GM12878 (cell line): ENCODE measurements at regions not wholly inside any gene's neighbourhood (a gene's known extent, or its start where the extent isn't known, plus 50 kb on each side); places are given as distances from the start of the nearest gene placed in this dataset.
"Not testable (repeated sequence)": the region's sequence is repeated elsewhere in the genome, so short reads cannot be mapped to it uniquely, and the experiment has no call there.

Experiments
- ATAC-seq: fragments of 200-7000 bp; cut with Tn5 transposase; 3 replicates; pipeline ENCODE4 v1.9.1; 2020; ENCODE audit warnings: mild to moderate bottlenecking, moderate library complexity
- BruUV-seq: library from RNA; stranded (reverse); fragments of 400-500 nt; replicated peaks from 2 replicates; lab custom pipeline; 2021; lab: Mats Ljungman, UMichigan
- CTCF ChIA-PET: fragments of 300-600 bp; sonication (Branson Sonifier 250); formaldehyde crosslinking; extraction: SDS; loops from one replicate; lab custom pipeline; 2021; ENCODE audit warnings: inconsistent platforms; lab: Yijun Ruan, JAX
- POLR2A ChIA-PET: fragments of 350-600 bp; formaldehyde crosslinking; extraction: SDS; loops from one replicate; lab custom pipeline; 2021; ENCODE audit warnings: inconsistent platforms; lab: Charles Lee
- RAD21 ChIA-PET: fragments of 300-600 bp; sonication (Branson Sonifier 250); formaldehyde crosslinking; loops from one replicate; lab custom pipeline; 2023; ENCODE audit warnings: antibody characterized with exemption; ENCODE audit not compliant: unreplicated experiment; lab: Charles Lee
- SMC1A ChIA-PET: fragments of 300-600 bp; sonication (Branson Sonifier 250); formaldehyde crosslinking; loops from one replicate; lab custom pipeline; 2023; ENCODE audit not compliant: unreplicated experiment, uncharacterized antibody; lab: Charles Lee
- DNase-seq: peaks from one replicate; pipeline ENCODE4 v3.0.0-alpha.2; 2011; ENCODE audit warnings: low read depth, low spot score
- FAIRE-seq: peaks from 3 replicates; lab custom pipeline; 2011; peaks lifted over from hg19 to GRCh38; lab: Jason Lieb, UNC
- H2AFZ ChIP-seq: 2 replicates; pipeline ENCODE4 v1.6.0; 2011; ENCODE audit warnings: low read depth, low read length, control low read depth; ENCODE audit not compliant: control insufficient read depth
- H3K27ac ChIP-seq: 2 replicates; pipeline ENCODE4 v1.5.1; 2011; ENCODE audit warnings: control low read depth; ENCODE audit not compliant: control insufficient read depth, insufficient read depth
- H3K27me3 ChIP-seq, 2 experiments: replicated peaks in 1 of 2; 2 replicates each; pipeline versions ENCODE4 v1.6.0 to v1.6.1; 2011; ENCODE audit warnings: low read length in 1 of 2; ENCODE audit not compliant: control insufficient read depth in 2 of 2, insufficient read depth in 2 of 2
- H3K36me3 ChIP-seq, 2 experiments: 2 replicates each; pipeline ENCODE4 v1.5.1; 2011; ENCODE audit warnings: low read length in 1 of 2; ENCODE audit not compliant: control insufficient read depth in 2 of 2, insufficient read depth in 2 of 2
- H3K4me1 ChIP-seq: 2 replicates; pipeline ENCODE4 v1.6.1; 2011; ENCODE audit warnings: mild to moderate bottlenecking, low read length, moderate library complexity, mixed read lengths; ENCODE audit not compliant: control insufficient read depth, insufficient read depth
- H3K4me2 ChIP-seq: 2 replicates; pipeline ENCODE4 v1.6.0; 2011; ENCODE audit warnings: control low read depth; ENCODE audit not compliant: control insufficient read depth, insufficient read depth
- H3K4me3 ChIP-seq: fragments of 200-600 bp; sonication (generic); 2 replicates; pipeline ENCODE4 v1.5.1; 2016
- H3K79me2 ChIP-seq: 2 replicates; pipeline ENCODE4 v1.6.0; 2011; ENCODE audit warnings: low read length; ENCODE audit not compliant: control insufficient read depth, insufficient read depth
- H3K9ac ChIP-seq: 2 replicates; pipeline ENCODE4 v1.8.0; 2011; ENCODE audit warnings: low read length, control low read depth, mixed read lengths; ENCODE audit not compliant: control insufficient read depth, insufficient read depth
- H3K9me3 ChIP-seq: replicated peaks from 3 replicates; pipeline ENCODE4 v1.5.1; 2011; ENCODE audit warnings: mild to moderate bottlenecking, low read length; ENCODE audit not compliant: control insufficient read depth, insufficient read depth
- H4K20me1 ChIP-seq: 2 replicates; pipeline ENCODE4 v1.6.0; 2011; ENCODE audit not compliant: control insufficient read depth, insufficient read depth
- HCFC1 ChIP-seq: fragments of 150-350 bp; IDR thresholded peaks from 2 replicates; pipeline ENCODE4 v1.6.1; 2014; ENCODE audit warnings: low read length
- IKZF1 ChIP-seq: fragments of 450-650 bp; conservative IDR thresholded peaks from 2 replicates; pipeline ENCODE4 v1.6.1; 2017; ENCODE audit warnings: antibody characterized with exemption, mild to moderate bottlenecking
- WGBS: methylation state at CpG from one replicate; pipeline ENCODE4 v1.1.6; 2016; ENCODE audit warnings: low lambda C conversion rate; ENCODE audit not compliant: insufficient replicate concordance, insufficient coverage; ENCODE audit errors: missing lambda C conversion rate; 5-methylcytosine and 5-hydroxymethylcytosine counted together
- in situ Hi-C: fragments of 300-500 bp; cut with MboI; formaldehyde crosslinking; loops from 9 replicates; pipeline ENCODE4 v1.14.3; 2018; ENCODE audit warnings: mixed read lengths
- intact Hi-C: fragments of 100-400 bp; cut with micrococcal nuclease; formaldehyde crosslinking; loops from one replicate; pipeline ENCODE4 v1.14.2; 2022; ENCODE audit not compliant: unreplicated experiment
- TF ChIP-seq, protein P1 (sequence below): fragments of 450-650 bp; IDR thresholded peaks from 2 replicates; pipeline ENCODE4 v1.6.1; 2017; ENCODE audit warnings: mild to moderate bottlenecking, low read depth, inconsistent platforms; ENCODE audit not compliant: poor library complexity, severe bottlenecking

GRCh38 chr21:9735421-9735961 lies 785.9 kb upstream of the TPTE start (continued):
- TF ChIP-seq, protein P1, sequence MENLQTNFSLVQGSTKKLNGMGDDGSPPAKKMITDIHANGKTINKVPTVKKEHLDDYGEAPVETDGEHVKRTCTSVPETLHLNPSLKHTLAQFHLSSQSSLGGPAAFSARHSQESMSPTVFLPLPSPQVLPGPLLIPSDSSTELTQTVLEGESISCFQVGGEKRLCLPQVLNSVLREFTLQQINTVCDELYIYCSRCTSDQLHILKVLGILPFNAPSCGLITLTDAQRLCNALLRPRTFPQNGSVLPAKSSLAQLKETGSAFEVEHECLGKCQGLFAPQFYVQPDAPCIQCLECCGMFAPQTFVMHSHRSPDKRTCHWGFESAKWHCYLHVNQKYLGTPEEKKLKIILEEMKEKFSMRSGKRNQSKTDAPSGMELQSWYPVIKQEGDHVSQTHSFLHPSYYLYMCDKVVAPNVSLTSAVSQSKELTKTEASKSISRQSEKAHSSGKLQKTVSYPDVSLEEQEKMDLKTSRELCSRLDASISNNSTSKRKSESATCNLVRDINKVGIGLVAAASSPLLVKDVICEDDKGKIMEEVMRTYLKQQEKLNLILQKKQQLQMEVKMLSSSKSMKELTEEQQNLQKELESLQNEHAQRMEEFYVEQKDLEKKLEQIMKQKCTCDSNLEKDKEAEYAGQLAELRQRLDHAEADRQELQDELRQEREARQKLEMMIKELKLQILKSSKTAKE = no peak
- TF ChIP-seq HCFC1 = no peak
- no peak for TF ChIP-seq IKZF1

DNA sequence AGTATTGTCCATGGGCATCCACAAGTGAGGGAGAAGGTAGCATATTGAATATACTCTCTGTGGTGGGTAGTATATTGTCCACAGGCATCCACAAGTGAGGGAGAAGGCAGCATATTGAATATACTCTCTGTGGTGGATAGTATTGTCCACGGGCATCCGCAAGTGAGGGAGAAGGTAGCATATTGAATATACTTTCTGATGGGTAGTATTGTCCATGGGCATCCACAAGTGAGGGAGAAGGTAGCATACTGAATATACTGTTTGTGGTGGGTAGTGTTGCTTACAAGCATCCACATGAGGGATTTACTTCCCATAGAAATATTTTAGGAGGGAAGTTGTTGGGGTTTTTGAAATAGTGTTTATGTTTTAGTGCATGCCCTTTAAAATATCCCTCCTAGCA lies 784.1 kb upstream of the TPTE start:
- H3K9ac ChIP-seq, in situ Hi-C loops, H3K27ac ChIP-seq, H2AFZ ChIP-seq, RAD21 ChIA-PET, CTCF ChIA-PET, H3K27me3 ChIP-seq, H3K4me1 ChIP-seq, H3K9me3 ChIP-seq, FAIRE-seq, POLR2A ChIA-PET, H3K79me2 ChIP-seq, H4K20me1 ChIP-seq, intact Hi-C loops, H3K4me2 ChIP-seq, SMC1A ChIA-PET, BruUV-seq, ATAC-seq, DNase-seq, H3K36me3 ChIP-seq, H3K4me3 ChIP-seq: not testable (repeated sequence)
- 7% methylated on average over 2 of the region's 2 CpGs for WGBS

DNA sequence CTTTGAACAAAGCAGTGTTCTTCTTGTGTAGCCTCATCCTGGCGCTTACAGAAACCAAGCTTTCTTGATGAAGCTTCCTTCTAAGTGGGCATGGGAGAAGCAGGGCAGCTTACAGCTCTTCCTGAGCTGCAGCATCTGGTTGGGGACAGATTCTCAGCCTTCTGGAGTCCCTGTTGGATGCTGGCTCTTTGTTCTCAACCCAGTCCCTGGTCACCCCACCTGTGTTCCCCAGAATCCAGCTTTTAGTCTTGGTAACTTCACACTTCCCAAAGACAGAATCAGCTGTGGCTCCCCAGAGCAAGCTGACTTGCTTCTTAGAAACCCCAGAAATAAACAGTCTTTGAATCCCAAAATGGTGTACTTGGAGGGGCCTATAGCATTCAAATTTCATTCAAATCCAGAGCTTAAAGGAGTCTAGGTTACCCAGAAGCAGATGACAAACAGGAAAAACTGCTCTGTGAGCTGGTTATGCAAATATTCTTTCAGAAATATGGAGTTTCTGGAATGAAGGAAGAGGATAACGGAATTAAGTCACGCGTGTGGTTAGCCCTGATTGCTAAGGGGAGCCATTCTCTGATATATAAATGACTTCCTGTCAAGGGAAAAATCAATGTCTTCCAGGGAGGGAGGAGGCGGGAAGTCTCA lies 783.4 kb upstream of the TPTE start:
- WGBS = 3% methylated on average over 5 of the region's 5 CpGs
- POLR2A ChIA-PET, FAIRE-seq, H2AFZ ChIP-seq, H4K20me1 ChIP-seq, H3K4me3 ChIP-seq, H3K4me1 ChIP-seq, RAD21 ChIA-PET, CTCF ChIA-PET, H3K79me2 ChIP-seq, H3K27ac ChIP-seq, DNase-seq, intact Hi-C loops, H3K9ac ChIP-seq, SMC1A ChIA-PET, H3K9me3 ChIP-seq, in situ Hi-C loops, H3K4me2 ChIP-seq, ATAC-seq, H3K27me3 ChIP-seq, H3K36me3 ChIP-seq, BruUV-seq: not testable (repeated sequence)
